Aorta (tissue), 5 donors: ENCODE measurements at regions not wholly inside any gene's neighbourhood (a gene's known extent, or its start where the extent isn't known, plus 50 kb on each side); places are given as distances from the start of the nearest gene placed in this dataset.

ENCODE experiments used
- ATAC-seq: fragments of 200-7000 bp; cut with Tn5 transposase; one replicate; pipeline ENCODE4 v1.9.1; 2022; ENCODE audit warnings: moderate library complexity; ENCODE audit not compliant: low FRiP score
- DNase-seq, 2 donors: peaks; one replicate each; pipeline ENCODE4 v3.0.0-alpha.2; 2020
- H3K27ac ChIP-seq, 2 donors: one replicate each; pipeline ENCODE4 v1.5.1; 2013; ENCODE audit warnings: low read length in 2 of 2, mild to moderate bottlenecking in 2 of 2, moderate library complexity in 2 of 2, control low read depth in 1 of 2, inconsistent platforms in 1 of 2, low read depth in 1 of 2
- H3K27me3 ChIP-seq, 2 donors: one replicate each; pipeline ENCODE4 v1.6.1; 2013; ENCODE audit warnings: control low read depth in 1 of 2, low read length in 1 of 2, mild to moderate bottlenecking in 1 of 2, moderate library complexity in 1 of 2; ENCODE audit not compliant: insufficient read depth in 2 of 2, control insufficient read depth in 1 of 2
- H3K36me3 ChIP-seq, 2 donors: one replicate each; pipeline ENCODE4 v1.6.1; 2013; ENCODE audit warnings: control low read depth in 1 of 2, low read length in 1 of 2, mild to moderate bottlenecking in 1 of 2; ENCODE audit not compliant: insufficient read depth in 2 of 2, control insufficient read depth in 1 of 2
- H3K4me1 ChIP-seq, 2 donors: one replicate each; pipeline ENCODE4 v1.6.1; 2013; ENCODE audit warnings: low read length in 2 of 2, control low read depth in 1 of 2, mild to moderate bottlenecking in 1 of 2, moderate library complexity in 1 of 2; ENCODE audit not compliant: insufficient read depth in 2 of 2, control insufficient read depth in 1 of 2
- H3K4me3 ChIP-seq, 2 donors: one replicate each; pipeline ENCODE4 v1.5.1; 2013; ENCODE audit warnings: low read length in 2 of 2, control low read depth in 1 of 2, mild to moderate bottlenecking in 1 of 2
- H3K9me3 ChIP-seq: one replicate; pipeline ENCODE4 v1.6.1; 2013; ENCODE audit warnings: mild to moderate bottlenecking, low read length; ENCODE audit not compliant: control insufficient read depth
- WGBS, 2 donors: extraction: QIAGEN DNeasy Blood & Tissue Kit; methylation state at CpG; one replicate each; pipeline ENCODE4 v1.1.7; 2013; 5-methylcytosine and 5-hydroxymethylcytosine counted together
- intact Hi-C, 2 donors: fragments of 100-400 bp; cut with DNase I; formaldehyde crosslinking; loops; one replicate each; pipeline versions ENCODE4 v1.14.2 to v1.15.0; 2022
- donor health status: healthy with polysubstance abuse.
- donor health status: Bipolar disorder and iron deficiency.
- donor health status: DM: no; HTN: no; CAD: no.
- donor health status: DM: no; HTN: no; CAD: no.
- donor health status: DM: yes; HTN: yes; CAD: no.

DNA sequence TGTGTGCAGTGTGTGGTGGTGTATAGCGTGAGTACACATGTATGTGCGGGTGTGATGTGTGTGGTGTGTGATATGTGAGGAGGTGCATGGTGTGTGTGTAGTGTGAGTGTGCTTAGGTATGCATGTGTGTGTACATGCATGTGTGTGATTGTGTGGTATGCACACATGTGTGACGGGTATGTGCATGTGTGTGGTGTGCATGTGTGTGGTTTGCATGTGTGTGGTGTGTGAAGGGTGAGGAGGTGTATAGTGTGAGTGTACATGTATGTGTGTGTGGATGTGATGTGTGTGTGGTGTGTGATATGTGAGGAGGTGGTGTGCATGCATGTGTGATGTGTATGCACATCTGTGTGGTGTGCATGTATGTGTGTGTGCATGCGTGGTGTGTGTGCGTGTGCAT is 105.6 kb downstream of the CMPK2 start:
- no peaks in the 10 kb centered on the region for H3K4me1 ChIP-seq
- H3K9me3 ChIP-seq, result no peaks in the 10 kb centered on the region
- no peak for ATAC-seq
- WGBS, 2 donors, result 84% methylated on average over 5 of the region's 5 CpGs
- intact Hi-C loops, result no loop called here
- no peak for DNase-seq
- no peak overlapping the region for H3K27ac ChIP-seq
- H3K27me3 ChIP-seq, result no peaks in the 10 kb centered on the region
- H3K4me3 ChIP-seq, result no peak overlapping the region
- no peaks in the 10 kb centered on the region for H3K36me3 ChIP-seq

DNA sequence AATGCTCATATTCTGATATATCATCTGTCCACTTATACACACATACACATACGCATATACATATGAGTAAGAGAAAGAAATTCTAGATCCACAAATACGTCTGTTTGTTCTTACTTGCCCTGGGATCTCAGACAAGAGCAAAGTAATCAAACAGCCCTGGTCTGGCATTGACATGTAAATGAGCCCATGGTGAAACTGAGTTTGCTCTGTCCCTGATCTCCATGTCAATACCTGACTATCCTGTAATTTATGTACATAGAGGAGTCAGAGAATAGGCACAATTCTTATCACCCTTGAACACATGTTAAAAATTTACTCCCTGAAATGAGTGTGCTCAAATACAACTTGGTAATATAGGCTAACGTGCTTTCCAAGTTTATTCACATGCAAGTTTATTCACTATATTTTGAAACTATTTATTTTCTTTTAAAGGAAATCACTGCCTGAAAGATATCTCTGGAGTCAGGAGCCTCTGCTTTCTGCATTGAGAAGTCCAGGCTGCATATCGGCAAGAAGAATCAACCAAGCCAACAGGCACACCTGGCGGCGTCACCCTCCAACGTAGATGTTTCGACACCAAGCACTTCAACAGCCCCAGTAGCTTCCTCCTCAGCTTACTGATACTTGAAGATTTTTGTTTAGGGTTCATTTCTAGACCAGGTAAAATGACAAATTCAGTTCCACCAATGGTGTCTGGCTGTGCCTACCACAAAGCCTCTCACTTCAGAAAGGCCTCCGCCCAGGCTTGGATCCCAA is 100.6 kb downstream of the CMPK2 start:
- no peaks in the 10 kb centered on the region for H3K4me1 ChIP-seq
- DNase-seq (no peak), ATAC-seq (no peak)
- no peaks in the 10 kb centered on the region for H3K36me3 ChIP-seq
- WGBS, 2 donors, result 91 to 93% methylated on average over 9 of the region's 9 CpGs
- no peaks in the 10 kb centered on the region for H3K27me3 ChIP-seq
- H3K9me3 ChIP-seq, result no peaks in the 10 kb centered on the region
- no peak overlapping the region for H3K27ac ChIP-seq
- H3K4me3 ChIP-seq, result no peak overlapping the region
- intact Hi-C loops, result no loop called here

DNA sequence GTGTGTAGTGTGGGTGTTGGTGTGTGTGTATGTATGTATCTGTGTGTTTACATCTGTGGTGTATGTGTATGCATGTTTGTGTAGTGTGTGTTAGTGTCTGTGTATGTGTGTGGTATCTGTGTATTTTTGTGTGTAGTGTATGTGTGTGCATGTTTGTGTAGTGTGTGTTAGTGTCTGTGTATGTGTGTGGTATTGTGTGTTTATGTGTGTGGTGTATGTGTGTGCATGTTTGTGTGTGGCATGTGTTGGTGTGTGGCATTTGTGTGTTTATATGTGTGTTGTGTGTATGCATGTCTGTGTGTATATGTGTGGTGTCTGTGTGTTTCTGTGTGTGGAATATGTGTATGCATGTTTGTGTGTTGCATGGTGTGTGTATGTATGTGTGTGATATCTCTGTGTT is 96.4 kb downstream of the CMPK2 start:
- Histone ChIP-seq H3K27ac (no peak overlapping the region), H3K27me3 (peaks cover 0 to 3% of the 10 kb centered on the region in 2 donors), H3K9me3 (no peaks in the 10 kb centered on the region), H3K36me3 (no peaks in the 10 kb centered on the region), H3K4me1 (no peaks in the 10 kb centered on the region), H3K4me3 (no peak overlapping the region)
- intact Hi-C loops, result no loop called here
- DNase-seq, result no peak
- no peak for ATAC-seq

DNA sequence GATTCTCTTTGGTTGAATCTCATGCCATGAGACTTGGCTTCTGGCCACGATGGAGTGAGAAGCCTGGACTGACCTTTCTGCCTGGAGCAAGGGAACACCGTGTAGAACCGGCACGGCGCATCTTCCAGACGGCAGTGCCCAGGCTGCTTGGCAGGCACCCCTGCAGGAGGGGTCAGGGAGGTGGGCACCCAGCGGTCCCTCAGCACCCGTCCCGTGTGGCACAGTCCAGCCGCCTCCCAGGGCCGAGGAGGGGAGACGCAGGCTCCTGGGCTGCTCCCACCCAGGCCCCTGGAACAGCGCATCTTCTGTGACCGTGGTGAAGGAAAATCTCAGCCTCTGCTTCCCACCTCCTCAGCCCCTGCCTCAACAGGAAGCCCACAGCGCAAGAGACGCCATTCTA is 95.7 kb downstream of the CMPK2 start:
- peaks cover 0 to 3% of the 10 kb centered on the region in 2 donors for H3K27me3 ChIP-seq
- no peak overlapping the region for H3K27ac ChIP-seq
- H3K4me1 ChIP-seq, result no peaks in the 10 kb centered on the region
- H3K36me3 ChIP-seq, result no peaks in the 10 kb centered on the region
- no peak overlapping the region for H3K4me3 ChIP-seq
- H3K9me3 ChIP-seq, result no peaks in the 10 kb centered on the region
- ATAC-seq, result no peak
- intact Hi-C loops, result no loop called here
- DNase-seq, result no peak
- 73 to 84% methylated on average over 15 to 16 of the region's 16 CpGs for WGBS, 2 donors

DNA sequence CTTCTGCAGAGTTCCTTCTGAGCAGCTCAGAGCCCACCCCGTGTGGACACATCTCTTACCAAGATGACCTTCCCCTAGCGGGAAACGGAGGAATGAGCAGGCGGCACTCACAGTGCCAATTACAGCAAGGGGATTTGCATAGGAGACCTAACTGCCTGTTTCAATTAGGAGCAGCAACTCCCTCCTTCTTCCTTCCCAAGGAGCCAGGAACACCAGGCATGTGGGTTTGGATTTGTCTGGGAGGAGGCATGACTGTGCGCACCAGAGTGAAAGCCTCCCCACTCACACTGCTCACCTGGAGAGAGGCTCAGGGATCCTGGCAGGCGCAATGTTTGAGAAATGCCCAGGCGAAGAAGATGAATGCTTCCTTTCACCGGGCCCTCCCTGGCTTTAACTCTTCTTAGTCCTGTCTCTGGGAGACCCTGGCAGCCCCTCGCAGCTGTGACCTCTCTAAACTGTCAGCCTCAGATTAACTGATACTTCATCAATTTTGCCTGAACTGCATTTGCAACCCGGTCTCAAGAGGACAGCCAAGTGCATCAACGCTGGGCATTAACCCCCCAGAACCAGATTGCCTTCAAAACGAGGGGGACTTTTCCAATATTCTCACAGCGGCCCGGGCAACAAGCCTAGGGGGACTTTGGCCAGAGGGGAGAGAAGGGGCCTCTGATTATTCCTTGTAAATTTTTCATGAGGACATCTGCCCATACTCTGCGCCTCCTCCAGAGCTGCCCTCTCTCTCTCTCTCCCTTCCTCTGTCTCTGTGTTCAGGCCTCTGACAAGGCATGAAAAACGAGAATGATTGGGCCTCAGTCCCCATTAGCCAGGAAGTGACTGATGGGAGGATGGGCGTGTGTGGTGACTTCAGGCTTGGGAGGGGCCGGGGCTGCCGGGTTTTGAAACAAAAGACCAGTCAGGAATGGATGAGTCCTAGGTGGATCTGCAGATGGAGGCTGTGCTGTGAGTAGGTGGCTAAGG is 93.8 kb downstream of the CMPK2 start:
- WGBS, 2 donors, result 53 to 55% methylated on average over 19 of the region's 19 CpGs
- no peaks in the 10 kb centered on the region for H3K36me3 ChIP-seq
- H3K9me3 ChIP-seq, result no peaks in the 10 kb centered on the region
- intact Hi-C loops, result no loop called here
- no peak overlapping the region for H3K27ac ChIP-seq
- no peak for ATAC-seq
- peaks cover 0 to 3% of the 10 kb centered on the region in 2 donors for H3K27me3 ChIP-seq
- H3K4me1 ChIP-seq, result no peaks in the 10 kb centered on the region
- DNase-seq, result no peak
- no peak overlapping the region for H3K4me3 ChIP-seq

DNA sequence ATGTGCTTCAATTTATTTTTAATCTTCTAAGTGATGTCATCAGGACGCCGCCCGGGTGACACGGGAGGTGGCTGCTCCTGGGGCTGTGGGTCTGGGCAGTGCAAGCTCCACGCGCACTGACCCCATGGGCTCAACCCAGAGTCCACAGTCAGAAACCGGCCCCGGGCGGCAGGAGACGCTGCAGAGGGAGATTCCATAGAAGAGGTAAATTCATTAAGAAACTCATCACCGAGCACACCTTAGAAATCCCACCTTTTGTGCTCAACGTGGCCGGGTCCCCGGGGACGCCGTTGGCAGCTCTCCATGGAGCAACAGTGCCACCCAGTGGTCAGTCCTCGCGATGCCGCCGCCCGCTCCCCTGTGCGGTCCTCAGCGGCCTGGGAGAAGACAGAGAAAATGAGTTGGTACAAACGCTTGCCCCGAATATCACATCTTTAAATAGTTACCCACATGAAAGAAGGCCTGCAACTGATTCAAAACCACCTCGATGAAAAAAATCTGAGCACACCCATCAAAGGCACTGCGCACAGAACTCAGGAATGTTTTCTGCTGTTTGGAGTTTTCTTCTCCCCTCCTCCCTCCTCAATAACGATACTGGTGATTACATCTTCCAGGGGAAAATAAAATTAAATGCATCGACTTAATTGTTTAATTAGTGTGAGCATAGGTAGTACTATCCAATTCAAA is 92.6 kb downstream of the CMPK2 start:
- DNase-seq, result peak; percentile 56 to 87
- intact Hi-C loops, result no loop called here
- H3K4me3 ChIP-seq, result no peak overlapping the region

DNA sequence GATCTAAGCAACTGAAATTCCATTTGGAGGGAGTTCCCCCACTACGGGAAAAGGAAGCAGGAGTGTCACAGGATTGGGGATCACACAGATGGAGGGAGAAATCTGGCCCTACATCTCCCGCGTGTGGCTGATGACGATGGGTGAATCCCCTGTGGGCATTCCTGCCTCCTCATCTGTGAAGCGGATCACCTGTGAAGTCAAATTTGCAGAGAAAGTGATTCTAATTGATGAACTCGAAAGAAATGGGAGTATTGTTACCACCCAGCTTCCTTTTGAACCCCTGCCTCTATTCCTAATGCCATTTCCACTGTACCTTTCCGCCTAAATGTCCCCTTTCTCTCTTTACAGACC is 92.0 kb downstream of the CMPK2 start:
- intact Hi-C loops, result no loop called here

More for the DNA sequence above, 92.6 kb downstream of the CMPK2 start:
- Histone ChIP-seq H3K4me1 (no peaks in the 10 kb centered on the region), H3K27me3 (peaks cover 0 to 3% of the 10 kb centered on the region in 2 donors), H3K27ac (no peak overlapping the region), H3K9me3 (no peaks in the 10 kb centered on the region), H3K36me3 (no peaks in the 10 kb centered on the region)
- ATAC-seq, result peak; percentile 77
- WGBS, 2 donors, result 7 to 10% methylated on average over 29 of the region's 29 CpGs

DNA sequence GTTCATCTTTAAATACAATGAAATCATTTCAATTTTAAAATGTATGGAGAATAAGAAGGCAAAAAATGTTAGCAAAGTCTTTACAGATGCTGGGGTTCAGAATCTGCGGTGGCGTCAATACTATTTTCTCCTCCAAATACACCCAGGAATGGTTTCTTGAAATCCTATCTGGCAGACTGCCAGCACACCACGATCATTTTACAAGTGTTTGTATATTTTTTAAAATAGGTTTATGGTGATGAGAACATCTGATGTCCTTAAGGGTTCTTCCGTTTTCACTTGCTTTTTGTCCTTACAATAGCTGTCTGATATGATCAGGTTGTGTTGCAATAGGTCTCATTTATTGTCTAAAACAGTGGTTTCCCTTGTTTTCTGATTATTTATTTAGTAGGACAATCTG is 89.6 kb downstream of the CMPK2 start:
- peaks cover 1% of the 10 kb centered on the region for H3K9me3 ChIP-seq
- intact Hi-C loops, result no loop called here
- peaks cover 0 to 3% of the 10 kb centered on the region in 2 donors for H3K27me3 ChIP-seq
- no peaks in the 10 kb centered on the region for H3K36me3 ChIP-seq
- no peak overlapping the region for H3K4me3 ChIP-seq
- ATAC-seq (no peak), DNase-seq (no peak)
- no peak overlapping the region for H3K27ac ChIP-seq
- WGBS, 2 donors, result 77 to 79% methylated on average over 4 of the region's 4 CpGs
- H3K4me1 ChIP-seq, result no peaks in the 10 kb centered on the region

More for the DNA sequence above, 92.0 kb downstream of the CMPK2 start:
- Histone ChIP-seq H3K27me3 (peaks cover 0 to 3% of the 10 kb centered on the region in 2 donors), H3K4me3 (no peak overlapping the region), H3K36me3 (no peaks in the 10 kb centered on the region), H3K9me3 (no peaks in the 10 kb centered on the region), H3K4me1 (no peaks in the 10 kb centered on the region), H3K27ac (no peak overlapping the region)
- DNase-seq, result no peak
- 63 to 67% methylated on average over 7 of the region's 7 CpGs for WGBS, 2 donors
- ATAC-seq, result no peak
